Stimulated activated CD8-positive, alpha-beta memory T cell treated with anti-CD3 and anti-CD28 coated beads, Interleukin-15, amount 100 ng/mL, for 48 hours (primary cell): ENCODE measurements at regions not wholly inside any gene's neighbourhood (a gene's known extent, or its start where the extent isn't known, plus 50 kb on each side); places are given as distances from the start of the nearest gene placed in this dataset.

Experiments used
- DNase-seq, 2 donors: peaks; one replicate each; pipeline ENCODE4 v3.0.0-alpha.2; 2020; ENCODE audit warnings: low read depth in 2 of 2

- no peak for DNase-seq
Observed at GRCh38 chr13:34749046-34749445, 193.0 kb upstream of the NBEA start.

- no peak for DNase-seq
Observed at GRCh38 chr13:34750078-34750931, 191.8 kb upstream of the NBEA start.

- DNase-seq: no peak
Observed at GRCh38 chr13:34751044-34751443, 191.0 kb upstream of the NBEA start.

- no peak for DNase-seq
Observed at GRCh38 chr13:34751492-34751891, 190.6 kb upstream of the NBEA start.

- DNase-seq: no peak
Observed at GRCh38 chr13:34752283-34752960, 189.6 kb upstream of the NBEA start.

GRCh38 chr13:34756136-34756535 lies 185.9 kb upstream of the NBEA start:
- no peak for DNase-seq

- no peak for DNase-seq
Observed at GRCh38 chr13:34756572-34756971, 185.5 kb upstream of the NBEA start.

- DNase-seq: no peak
Observed at GRCh38 chr13:34757441-34757840, 184.6 kb upstream of the NBEA start.

- no peak for DNase-seq
Observed at GRCh38 chr13:34758628-34759027, 183.4 kb upstream of the NBEA start.

GRCh38 chr13:34762312-34762711 lies 179.8 kb upstream of the NBEA start:
- DNase-seq: no peak

GRCh38 chr13:34764246-34764645 lies 177.8 kb upstream of the NBEA start:
- no peak for DNase-seq

GRCh38 chr13:34765446-34766180 lies 176.5 kb upstream of the NBEA start:
- no peak for DNase-seq

- no peak for DNase-seq
Observed at GRCh38 chr13:34767778-34768177, 174.3 kb upstream of the NBEA start.

- no peak for DNase-seq
Observed at GRCh38 chr13:34772206-34772605, 169.9 kb upstream of the NBEA start.

- no peak for DNase-seq
Observed at GRCh38 chr13:34772881-34773280, 169.2 kb upstream of the NBEA start.

GRCh38 chr13:34776390-34776981 lies 165.6 kb upstream of the NBEA start:
- DNase-seq: no peak

- no peak for DNase-seq
Observed at GRCh38 chr13:34777089-34777913, 164.8 kb upstream of the NBEA start.

- no peak for DNase-seq
Observed at GRCh38 chr13:34777914-34778303, 164.2 kb upstream of the NBEA start.

GRCh38 chr13:34779171-34779570 lies 162.9 kb upstream of the NBEA start:
- DNase-seq: no peak

- DNase-seq: no peak
Observed at GRCh38 chr13:34793301-34793700, 148.8 kb upstream of the NBEA start.

GRCh38 chr13:34803756-34804155 lies 138.3 kb upstream of the NBEA start:
- DNase-seq: no peak
